ENCODE measurements at regions not wholly inside any gene's neighbourhood (a gene's known extent, or its start where the extent isn't known, plus 50 kb on each side); places are given as distances from the start of the nearest gene placed in this dataset.
"Not testable (repeated sequence)": the region's sequence is repeated elsewhere in the genome, so short reads cannot be mapped to it uniquely, and the experiment has no call there.

GRCh38 chr2:226164512-226164911 is 635.1 kb downstream of the IRS1 start:
- BruUV-seq (replicated peaks) = no TSS peak
- no peak overlapping the region for H3K27ac ChIP-seq (ENCODE audit: low read length)
- no peaks in the 10 kb centered on the region; the same call in 1 of the 2 replicates for H3K4me1 ChIP-seq (ENCODE audit: control insufficient read depth, insufficient read depth, low read length)
- H3K27me3 ChIP-seq (ENCODE audit: control insufficient read depth, insufficient read depth, low read length) = no peaks in the 10 kb centered on the region
- DNase-seq (ENCODE audit: low read depth, low spot score) (no peak), ATAC-seq (no peak)
- intact Hi-C loops (cut with micrococcal nuclease; ENCODE audit: unreplicated experiment) (no loop called here), in situ Hi-C loops (cut with HindIII; ENCODE audit: low pct_unique_long_range_greater_than_20kb, low sequenced_read_pairs) (no loop called here)
- no peak overlapping the region for H3K4me3 ChIP-seq (ENCODE audit: low read depth in 2 of 2, low read length in 2 of 2)
- CTCF ChIA-PET = no interaction called here
- POLR2A ChIA-PET = no interaction called here
- no peaks in the 10 kb centered on the region for H3K36me3 ChIP-seq (ENCODE audit: control insufficient read depth, insufficient read depth, low read length)
- TF ChIP-seq SIN3A (IDR thresholded peaks at IDR 0.05; ENCODE audit: borderline replicate concordance, insufficient read depth, low read depth, low read length) (no peak), TCF7L2 (IDR thresholded peaks at IDR 0.05; ENCODE audit: low read depth, low read length) (no peak), CTCF (IDR thresholded peaks at IDR 0.05) (no peak), POLR2AphosphoS5 (IDR thresholded peaks at IDR 0.05; ENCODE audit: low read depth, low read length) (no peak)
- TF ChIP-seq, protein P1, sequence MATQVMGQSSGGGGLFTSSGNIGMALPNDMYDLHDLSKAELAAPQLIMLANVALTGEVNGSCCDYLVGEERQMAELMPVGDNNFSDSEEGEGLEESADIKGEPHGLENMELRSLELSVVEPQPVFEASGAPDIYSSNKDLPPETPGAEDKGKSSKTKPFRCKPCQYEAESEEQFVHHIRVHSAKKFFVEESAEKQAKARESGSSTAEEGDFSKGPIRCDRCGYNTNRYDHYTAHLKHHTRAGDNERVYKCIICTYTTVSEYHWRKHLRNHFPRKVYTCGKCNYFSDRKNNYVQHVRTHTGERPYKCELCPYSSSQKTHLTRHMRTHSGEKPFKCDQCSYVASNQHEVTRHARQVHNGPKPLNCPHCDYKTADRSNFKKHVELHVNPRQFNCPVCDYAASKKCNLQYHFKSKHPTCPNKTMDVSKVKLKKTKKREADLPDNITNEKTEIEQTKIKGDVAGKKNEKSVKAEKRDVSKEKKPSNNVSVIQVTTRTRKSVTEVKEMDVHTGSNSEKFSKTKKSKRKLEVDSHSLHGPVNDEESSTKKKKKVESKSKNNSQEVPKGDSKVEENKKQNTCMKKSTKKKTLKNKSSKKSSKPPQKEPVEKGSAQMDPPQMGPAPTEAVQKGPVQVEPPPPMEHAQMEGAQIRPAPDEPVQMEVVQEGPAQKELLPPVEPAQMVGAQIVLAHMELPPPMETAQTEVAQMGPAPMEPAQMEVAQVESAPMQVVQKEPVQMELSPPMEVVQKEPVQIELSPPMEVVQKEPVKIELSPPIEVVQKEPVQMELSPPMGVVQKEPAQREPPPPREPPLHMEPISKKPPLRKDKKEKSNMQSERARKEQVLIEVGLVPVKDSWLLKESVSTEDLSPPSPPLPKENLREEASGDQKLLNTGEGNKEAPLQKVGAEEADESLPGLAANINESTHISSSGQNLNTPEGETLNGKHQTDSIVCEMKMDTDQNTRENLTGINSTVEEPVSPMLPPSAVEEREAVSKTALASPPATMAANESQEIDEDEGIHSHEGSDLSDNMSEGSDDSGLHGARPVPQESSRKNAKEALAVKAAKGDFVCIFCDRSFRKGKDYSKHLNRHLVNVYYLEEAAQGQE (IDR thresholded peaks at IDR 0.05; ENCODE audit: insufficient read depth in 1 of 2, low read depth in 2 of 2, low read length in 1 of 2) = no peak
- no peaks in the 10 kb centered on the region for H3K9me3 ChIP-seq (ENCODE audit: control insufficient read depth, insufficient read depth, low read depth, low read length)

DNA sequence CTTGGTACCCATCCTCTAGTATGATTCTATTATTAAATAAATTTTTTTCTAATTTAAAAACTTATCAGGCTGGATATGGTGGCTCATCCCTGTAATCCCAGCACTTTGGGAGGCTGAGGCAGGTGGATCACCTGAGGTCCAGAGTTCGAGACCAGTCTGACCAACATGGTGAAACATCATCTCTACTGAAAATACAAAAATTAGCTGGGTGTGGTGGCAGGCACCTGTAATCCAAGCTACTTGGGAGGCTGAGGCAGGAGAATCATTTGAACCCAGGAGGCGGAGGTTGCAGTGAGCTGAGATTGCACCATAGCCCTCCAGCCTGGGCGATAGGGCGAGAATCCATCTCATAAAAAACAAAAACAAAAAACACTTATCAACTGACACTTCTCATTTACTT is 639.0 kb downstream of the IRS1 start:
- CTCF ChIA-PET, ATAC-seq: not testable (repeated sequence)

DNA sequence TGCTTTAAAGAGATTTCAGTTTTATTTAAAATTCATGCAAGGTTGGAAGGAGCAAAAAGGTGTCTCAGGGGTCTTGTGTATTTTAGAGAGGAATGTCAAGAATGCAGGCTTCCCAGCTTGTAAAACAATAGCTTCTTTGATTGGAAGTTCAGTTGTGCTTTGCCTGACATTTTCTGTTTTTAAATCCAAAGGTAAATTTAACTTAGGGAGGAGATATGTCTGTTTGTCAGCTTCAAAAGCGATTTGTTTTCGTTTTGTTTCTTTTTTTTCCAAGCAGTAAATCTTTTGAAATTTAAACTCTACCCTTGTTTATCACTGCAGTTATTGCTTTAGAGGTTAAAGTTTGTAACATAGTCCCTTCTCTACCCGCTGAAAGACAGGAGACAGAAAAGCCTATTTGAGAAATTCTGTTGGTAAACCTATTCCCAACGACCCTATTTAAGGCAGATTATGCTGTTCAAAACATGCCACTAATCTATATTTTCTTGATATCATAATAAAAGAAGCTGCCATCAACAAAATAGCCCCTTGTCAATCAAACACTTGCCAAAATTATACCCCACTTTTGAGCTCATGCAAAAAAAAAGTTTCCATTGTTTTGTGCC is 639.6 kb downstream of the IRS1 start:
- Histone ChIP-seq H3K27ac (ENCODE audit: low read length) (peak overlapping the region; percentile 20; the same call in 1 of the 2 replicates), H3K4me1 (ENCODE audit: control insufficient read depth, insufficient read depth, low read length) (no peaks in the 10 kb centered on the region; the same call in 1 of the 2 replicates), H3K27me3 (ENCODE audit: control insufficient read depth, insufficient read depth, low read length) (no peaks in the 10 kb centered on the region), H3K4me3 (ENCODE audit: low read depth in 2 of 2, low read length in 2 of 2) (no peak overlapping the region), H3K9me3 (ENCODE audit: control insufficient read depth, insufficient read depth, low read depth, low read length) (no peaks in the 10 kb centered on the region), H3K36me3 (ENCODE audit: control insufficient read depth, insufficient read depth, low read length) (no peaks in the 10 kb centered on the region)
- ChIA-PET POLR2A (no interaction called here), CTCF (no interaction called here)
- no peak for DNase-seq (ENCODE audit: low read depth, low spot score)
- in situ Hi-C loops (cut with HindIII; ENCODE audit: low pct_unique_long_range_greater_than_20kb, low sequenced_read_pairs) (no loop called here), intact Hi-C loops (cut with micrococcal nuclease; ENCODE audit: unreplicated experiment) (no loop called here)
- no peak for TF ChIP-seq SIN3A (IDR thresholded peaks at IDR 0.05; ENCODE audit: borderline replicate concordance, insufficient read depth, low read depth, low read length)
- TF ChIP-seq TCF7L2 (IDR thresholded peaks at IDR 0.05; ENCODE audit: low read depth, low read length) = peak; percentile 70
- BruUV-seq (replicated peaks) = no TSS peak
- ATAC-seq = 0 out of 2 replicates have a peak, but pooled peaks have one; percentile 12

More for the DNA sequence above, 639.0 kb downstream of the IRS1 start:
- H3K27ac ChIP-seq (ENCODE audit: low read length); BruUV-seq (replicated peaks); DNase-seq (ENCODE audit: low read depth, low spot score); H3K36me3 ChIP-seq (ENCODE audit: control insufficient read depth, insufficient read depth, low read length); H3K9me3 ChIP-seq (ENCODE audit: control insufficient read depth, insufficient read depth, low read depth, low read length); H3K4me1 ChIP-seq (ENCODE audit: control insufficient read depth, insufficient read depth, low read length); in situ Hi-C loops (cut with HindIII; ENCODE audit: low pct_unique_long_range_greater_than_20kb, low sequenced_read_pairs); H3K4me3 ChIP-seq (ENCODE audit: low read depth in 2 of 2, low read length in 2 of 2); intact Hi-C loops (cut with micrococcal nuclease; ENCODE audit: unreplicated experiment); POLR2A ChIA-PET; H3K27me3 ChIP-seq (ENCODE audit: control insufficient read depth, insufficient read depth, low read length): not testable (repeated sequence)

Data from Panc1 (cell line).